GM23338 (cell line): ENCODE measurements at regions not wholly inside any gene's neighbourhood (a gene's known extent, or its start where the extent isn't known, plus 50 kb on each side); places are given as distances from the start of the nearest gene placed in this dataset.

Experiments
- ATAC-seq: fragments of 200-7000 bp; cut with Tn5 transposase; 3 replicates; pipeline ENCODE4 v1.9.1; 2020
- DNase-seq: peaks from one replicate; pipeline ENCODE4 v3.0.0-alpha.2; 2015; ENCODE audit warnings: low spot score
- H2AFZ ChIP-seq: fragments of 200-600 bp; sonication (generic); 2 replicates; pipeline ENCODE4 v1.8.0; 2016; ENCODE audit warnings: antibody characterized with exemption, mild to moderate bottlenecking, moderate library complexity
- H3F3A ChIP-seq: fragments of 200-600 bp; sonication (generic); replicated peaks from 2 replicates; pipeline ENCODE4 v1.8.0; 2017; ENCODE audit warnings: antibody characterized with exemption, mixed run types, low read depth
- H3K27ac ChIP-seq: fragments of 200-600 bp; sonication (generic); 2 replicates; pipeline ENCODE4 v1.6.1; 2016; ENCODE audit warnings: low read depth
- H3K27me3 ChIP-seq: fragments of 200-600 bp; sonication (generic); 2 replicates; pipeline ENCODE4 v1.8.0; 2016; ENCODE audit warnings: mild to moderate bottlenecking, mixed run types, moderate library complexity; ENCODE audit not compliant: insufficient read depth
- H3K36me3 ChIP-seq: fragments of 200-600 bp; sonication (generic); 2 replicates; pipeline ENCODE4 v1.8.0; 2016; ENCODE audit warnings: mild to moderate bottlenecking; ENCODE audit not compliant: insufficient read depth
- H3K4me1 ChIP-seq: fragments of 200-600 bp; sonication (generic); 2 replicates; pipeline ENCODE4 v1.8.0; 2016; ENCODE audit warnings: mild to moderate bottlenecking, moderate library complexity; ENCODE audit not compliant: insufficient read depth
- H3K4me2 ChIP-seq: fragments of 200-600 bp; sonication (generic); 2 replicates; pipeline ENCODE4 v1.7.1; 2017; ENCODE audit warnings: mixed run types
- H3K4me3 ChIP-seq: fragments of 200-600 bp; sonication (generic); 2 replicates; pipeline ENCODE4 v1.6.1; 2016; ENCODE audit warnings: mixed run types
- H3K79me2 ChIP-seq: fragments of 200-600 bp; sonication (generic); replicated peaks from 2 replicates; pipeline ENCODE4 v1.8.0; 2017; ENCODE audit warnings: mild to moderate bottlenecking; ENCODE audit not compliant: insufficient read depth
- H3K9me2 ChIP-seq: fragments of 200-600 bp; sonication (generic); 2 replicates; pipeline ENCODE4 v1.8.0; 2017; ENCODE audit not compliant: insufficient read depth
- H4K20me1 ChIP-seq: fragments of 200-600 bp; sonication (generic); replicated peaks from 2 replicates; pipeline ENCODE4 v1.8.0; 2017; ENCODE audit warnings: mild to moderate bottlenecking; ENCODE audit not compliant: insufficient read depth
- H3K27ac Mint-ChIP-seq: 2 replicates; pipeline ENCODE4 v1.8.0; 2020; ENCODE audit warnings: inconsistent platforms, mild to moderate bottlenecking, moderate library complexity, mixed read lengths
- H3K27me3 Mint-ChIP-seq: 3 replicates; pipeline ENCODE4 v1.8.0; 2022; ENCODE audit warnings: low read depth, mild to moderate bottlenecking, moderate library complexity, mixed read lengths, inconsistent platforms; ENCODE audit not compliant: insufficient read depth, poor library complexity
- H3K36me3 Mint-ChIP-seq: 3 replicates; pipeline ENCODE4 v1.8.0; 2021; ENCODE audit warnings: low read depth, mild to moderate bottlenecking, inconsistent platforms, moderate library complexity, mixed read lengths
- H3K4me1 Mint-ChIP-seq: 3 replicates; pipeline ENCODE4 v1.8.0; 2020; ENCODE audit warnings: mild to moderate bottlenecking, inconsistent platforms, mixed read lengths
- H3K4me3 Mint-ChIP-seq: 3 replicates; pipeline ENCODE4 v1.8.0; 2021; ENCODE audit warnings: moderate library complexity, mild to moderate bottlenecking, inconsistent platforms, mixed read lengths
- H3K9me3 Mint-ChIP-seq: 3 replicates; pipeline ENCODE4 v1.8.0; 2020; ENCODE audit warnings: moderate library complexity, mild to moderate bottlenecking, inconsistent platforms, mixed read lengths
- CREB1 ChIP-seq: fragments of 250-450 bp; sonication (Bioruptor Pico); IDR thresholded peaks from 2 replicates; pipeline ENCODE4 v1.5.0; 2020; ENCODE audit warnings: low read depth, mild to moderate bottlenecking, moderate library complexity
- EZH2 ChIP-seq: fragments of 200-600 bp; sonication (generic); IDR thresholded peaks from one replicate; pipeline ENCODE4 v1.8.0; 2017; ENCODE audit warnings: antibody characterized with exemption, mild to moderate bottlenecking, low read depth; ENCODE audit not compliant: unreplicated experiment
- EZH2phosphoT487 ChIP-seq: fragments of 200-600 bp; sonication (generic); IDR thresholded peaks from one replicate; pipeline ENCODE4 v1.8.1; 2018; ENCODE audit warnings: antibody characterized with exemption; ENCODE audit not compliant: unreplicated experiment
- JUNB ChIP-seq: IDR thresholded peaks from one replicate; pipeline ENCODE4 v1.6.1; 2016; ENCODE audit warnings: antibody characterized with exemption; ENCODE audit not compliant: unreplicated experiment
- NANOG ChIP-seq: IDR thresholded peaks from 2 replicates; pipeline ENCODE4 v1.6.1; 2016; ENCODE audit warnings: antibody characterized with exemption, borderline replicate concordance
- POLR2AphosphoS5 ChIP-seq: IDR thresholded peaks from 2 replicates; pipeline ENCODE4 v1.6.1; 2016; ENCODE audit warnings: antibody characterized with exemption, low read depth
- REST ChIP-seq: IDR thresholded peaks from one replicate; pipeline ENCODE4 v1.6.1; 2018; ENCODE audit warnings: antibody characterized with exemption; ENCODE audit not compliant: unreplicated experiment
- STAT1 ChIP-seq: IDR thresholded peaks from one replicate; pipeline ENCODE4 v1.6.1; 2016; ENCODE audit warnings: antibody characterized with exemption; ENCODE audit not compliant: unreplicated experiment
- ZNF114 ChIP-seq: fragments of 250-450 bp; sonication (Bioruptor Pico); IDR thresholded peaks from 2 replicates; pipeline ENCODE4 v1.5.0; 2020; ENCODE audit warnings: mild to moderate bottlenecking, moderate library complexity
- ZNF331 ChIP-seq: fragments of 250-450 bp; sonication (Bioruptor Pico); IDR thresholded peaks from 2 replicates; pipeline ENCODE4 v1.5.0; 2020; ENCODE audit warnings: low read depth, mild to moderate bottlenecking, moderate library complexity
- TF ChIP-seq, protein P1 (sequence below): IDR thresholded peaks from 2 replicates; pipeline ENCODE4 v1.6.1; 2016; ENCODE audit warnings: antibody characterized with exemption
- TF ChIP-seq, protein P2 (sequence below): fragments of 250-450 bp; sonication (Bioruptor Pico); IDR thresholded peaks from 2 replicates; pipeline ENCODE4 v1.5.0; 2020; ENCODE audit warnings: mild to moderate bottlenecking, moderate library complexity
- TF ChIP-seq, protein P3 (sequence below), 2 experiments: fragments of 200-600 bp in 1 of 2; sonication (generic) in 1 of 2; conservative IDR thresholded peaks; 2 replicates each; pipeline versions ENCODE4 v1.5.1 to v1.6.1; 2016 to 2017; ENCODE audit warnings: antibody characterized with exemption in 2 of 2, low read depth in 2 of 2, mild to moderate bottlenecking in 2 of 2, moderate library complexity in 1 of 2

- TF ChIP-seq POLR2AphosphoS5: no peak
- no peak for TF ChIP-seq EZH2phosphoT487
- no peak for TF ChIP-seq CREB1 (CRISPR knock-in tag)
- TF ChIP-seq ZNF331: no peak
- TF ChIP-seq JUNB: no peak
Measured at GRCh38 chr7:50852901-50853300, 70.2 kb upstream of the GRB10 start (continued).

DNA sequence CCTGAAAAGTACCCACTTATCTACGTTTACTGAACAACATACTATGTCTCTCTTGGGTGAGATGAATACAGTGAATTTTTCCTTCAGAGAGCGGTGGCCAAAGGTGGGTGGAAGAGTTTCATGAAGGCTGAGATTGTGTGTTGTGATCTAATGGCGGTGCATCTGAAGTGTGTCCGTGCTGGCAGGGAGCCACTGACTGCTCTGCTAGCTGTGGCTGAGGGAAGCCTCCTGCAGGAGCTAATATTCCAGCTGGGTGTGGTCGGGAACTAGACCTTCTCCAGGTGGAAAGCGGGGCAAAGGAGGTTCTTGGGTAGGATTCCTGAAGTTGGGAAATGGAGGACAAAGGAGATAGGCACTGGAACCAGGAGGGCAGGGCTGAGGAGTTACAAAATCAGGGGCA lies 69.2 kb upstream of the GRB10 start:
- no peaks in the 10 kb centered on the region for H3K27me3 ChIP-seq
- no peaks in the 10 kb centered on the region for H3F3A ChIP-seq
- H3K4me2 ChIP-seq: no peak overlapping the region
- Mint-ChIP-seq H3K36me3 (no peaks in the 10 kb centered on the region; the same call in 2 of the 3 replicates), H3K4me3 (no peak overlapping the region), H3K9me3 (no peaks in the 10 kb centered on the region; the same call in 2 of the 3 replicates), H3K27ac (no peak overlapping the region), H3K4me1 (no peaks in the 10 kb centered on the region), H3K27me3 (peaks cover 3% of the 10 kb centered on the region)
- ATAC-seq (no peak), DNase-seq (no peak)
- H3K4me1 ChIP-seq: no peaks in the 10 kb centered on the region
- TF ChIP-seq CREB1 (CRISPR knock-in tag) (no peak), POLR2AphosphoS5 (no peak), ZNF114 (no peak), STAT1 (no peak), ZNF331 (no peak), JUNB (no peak), REST (no peak), EZH2 (no peak), EZH2phosphoT487 (no peak), NANOG (no peak)
- TF ChIP-seq, protein P1, sequence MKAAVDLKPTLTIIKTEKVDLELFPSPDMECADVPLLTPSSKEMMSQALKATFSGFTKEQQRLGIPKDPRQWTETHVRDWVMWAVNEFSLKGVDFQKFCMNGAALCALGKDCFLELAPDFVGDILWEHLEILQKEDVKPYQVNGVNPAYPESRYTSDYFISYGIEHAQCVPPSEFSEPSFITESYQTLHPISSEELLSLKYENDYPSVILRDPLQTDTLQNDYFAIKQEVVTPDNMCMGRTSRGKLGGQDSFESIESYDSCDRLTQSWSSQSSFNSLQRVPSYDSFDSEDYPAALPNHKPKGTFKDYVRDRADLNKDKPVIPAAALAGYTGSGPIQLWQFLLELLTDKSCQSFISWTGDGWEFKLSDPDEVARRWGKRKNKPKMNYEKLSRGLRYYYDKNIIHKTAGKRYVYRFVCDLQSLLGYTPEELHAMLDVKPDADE: no peak
- TF ChIP-seq, protein P2, sequence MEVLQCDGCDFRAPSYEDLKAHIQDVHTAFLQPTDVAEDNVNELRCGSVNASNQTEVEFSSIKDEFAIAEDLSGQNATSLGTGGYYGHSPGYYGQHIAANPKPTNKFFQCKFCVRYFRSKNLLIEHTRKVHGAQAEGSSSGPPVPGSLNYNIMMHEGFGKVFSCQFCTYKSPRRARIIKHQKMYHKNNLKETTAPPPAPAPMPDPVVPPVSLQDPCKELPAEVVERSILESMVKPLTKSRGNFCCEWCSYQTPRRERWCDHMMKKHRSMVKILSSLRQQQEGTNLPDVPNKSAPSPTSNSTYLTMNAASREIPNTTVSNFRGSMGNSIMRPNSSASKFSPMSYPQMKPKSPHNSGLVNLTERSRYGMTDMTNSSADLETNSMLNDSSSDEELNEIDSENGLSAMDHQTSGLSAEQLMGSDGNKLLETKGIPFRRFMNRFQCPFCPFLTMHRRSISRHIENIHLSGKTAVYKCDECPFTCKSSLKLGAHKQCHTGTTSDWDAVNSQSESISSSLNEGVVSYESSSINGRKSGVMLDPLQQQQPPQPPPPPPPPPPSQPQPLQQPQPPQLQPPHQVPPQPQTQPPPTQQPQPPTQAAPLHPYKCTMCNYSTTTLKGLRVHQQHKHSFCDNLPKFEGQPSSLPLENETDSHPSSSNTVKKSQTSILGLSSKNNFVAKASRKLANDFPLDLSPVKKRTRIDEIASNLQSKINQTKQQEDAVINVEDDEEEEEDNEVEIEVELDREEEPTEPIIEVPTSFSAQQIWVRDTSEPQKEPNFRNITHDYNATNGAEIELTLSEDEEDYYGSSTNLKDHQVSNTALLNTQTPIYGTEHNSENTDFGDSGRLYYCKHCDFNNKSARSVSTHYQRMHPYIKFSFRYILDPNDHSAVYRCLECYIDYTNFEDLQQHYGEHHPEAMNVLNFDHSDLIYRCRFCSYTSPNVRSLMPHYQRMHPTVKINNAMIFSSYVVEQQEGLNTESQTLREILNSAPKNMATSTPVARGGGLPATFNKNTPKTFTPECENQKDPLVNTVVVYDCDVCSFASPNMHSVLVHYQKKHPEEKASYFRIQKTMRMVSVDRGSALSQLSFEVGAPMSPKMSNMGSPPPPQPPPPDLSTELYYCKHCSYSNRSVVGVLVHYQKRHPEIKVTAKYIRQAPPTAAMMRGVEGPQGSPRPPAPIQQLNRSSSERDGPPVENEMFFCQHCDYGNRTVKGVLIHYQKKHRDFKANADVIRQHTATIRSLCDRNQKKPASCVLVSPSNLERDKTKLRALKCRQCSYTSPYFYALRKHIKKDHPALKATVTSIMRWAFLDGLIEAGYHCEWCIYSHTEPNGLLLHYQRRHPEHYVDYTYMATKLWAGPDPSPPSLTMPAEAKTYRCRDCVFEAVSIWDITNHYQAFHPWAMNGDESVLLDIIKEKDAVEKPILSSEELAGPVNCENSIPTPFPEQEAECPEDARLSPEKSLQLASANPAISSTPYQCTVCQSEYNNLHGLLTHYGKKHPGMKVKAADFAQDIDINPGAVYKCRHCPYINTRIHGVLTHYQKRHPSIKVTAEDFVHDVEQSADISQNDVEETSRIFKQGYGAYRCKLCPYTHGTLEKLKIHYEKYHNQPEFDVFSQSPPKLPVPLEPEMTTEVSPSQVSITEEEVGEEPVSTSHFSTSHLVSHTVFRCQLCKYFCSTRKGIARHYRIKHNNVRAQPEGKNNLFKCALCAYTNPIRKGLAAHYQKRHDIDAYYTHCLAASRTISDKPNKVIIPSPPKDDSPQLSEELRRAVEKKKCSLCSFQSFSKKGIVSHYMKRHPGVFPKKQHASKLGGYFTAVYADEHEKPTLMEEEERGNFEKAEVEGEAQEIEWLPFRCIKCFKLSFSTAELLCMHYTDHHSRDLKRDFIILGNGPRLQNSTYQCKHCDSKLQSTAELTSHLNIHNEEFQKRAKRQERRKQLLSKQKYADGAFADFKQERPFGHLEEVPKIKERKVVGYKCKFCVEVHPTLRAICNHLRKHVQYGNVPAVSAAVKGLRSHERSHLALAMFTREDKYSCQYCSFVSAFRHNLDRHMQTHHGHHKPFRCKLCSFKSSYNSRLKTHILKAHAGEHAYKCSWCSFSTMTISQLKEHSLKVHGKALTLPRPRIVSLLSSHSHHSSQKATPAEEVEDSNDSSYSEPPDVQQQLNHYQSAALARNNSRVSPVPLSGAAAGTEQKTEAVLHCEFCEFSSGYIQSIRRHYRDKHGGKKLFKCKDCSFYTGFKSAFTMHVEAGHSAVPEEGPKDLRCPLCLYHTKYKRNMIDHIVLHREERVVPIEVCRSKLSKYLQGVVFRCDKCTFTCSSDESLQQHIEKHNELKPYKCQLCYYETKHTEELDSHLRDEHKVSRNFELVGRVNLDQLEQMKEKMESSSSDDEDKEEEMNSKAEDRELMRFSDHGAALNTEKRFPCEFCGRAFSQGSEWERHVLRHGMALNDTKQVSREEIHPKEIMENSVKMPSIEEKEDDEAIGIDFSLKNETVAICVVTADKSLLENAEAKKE (CRISPR knock-in tag): no peak
- TF ChIP-seq, protein P3, sequence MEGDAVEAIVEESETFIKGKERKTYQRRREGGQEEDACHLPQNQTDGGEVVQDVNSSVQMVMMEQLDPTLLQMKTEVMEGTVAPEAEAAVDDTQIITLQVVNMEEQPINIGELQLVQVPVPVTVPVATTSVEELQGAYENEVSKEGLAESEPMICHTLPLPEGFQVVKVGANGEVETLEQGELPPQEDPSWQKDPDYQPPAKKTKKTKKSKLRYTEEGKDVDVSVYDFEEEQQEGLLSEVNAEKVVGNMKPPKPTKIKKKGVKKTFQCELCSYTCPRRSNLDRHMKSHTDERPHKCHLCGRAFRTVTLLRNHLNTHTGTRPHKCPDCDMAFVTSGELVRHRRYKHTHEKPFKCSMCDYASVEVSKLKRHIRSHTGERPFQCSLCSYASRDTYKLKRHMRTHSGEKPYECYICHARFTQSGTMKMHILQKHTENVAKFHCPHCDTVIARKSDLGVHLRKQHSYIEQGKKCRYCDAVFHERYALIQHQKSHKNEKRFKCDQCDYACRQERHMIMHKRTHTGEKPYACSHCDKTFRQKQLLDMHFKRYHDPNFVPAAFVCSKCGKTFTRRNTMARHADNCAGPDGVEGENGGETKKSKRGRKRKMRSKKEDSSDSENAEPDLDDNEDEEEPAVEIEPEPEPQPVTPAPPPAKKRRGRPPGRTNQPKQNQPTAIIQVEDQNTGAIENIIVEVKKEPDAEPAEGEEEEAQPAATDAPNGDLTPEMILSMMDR (conservative IDR thresholded peaks at IDR 0.05; ENCODE audit: low read depth in 2 of 2): no peak
- no peak overlapping the region for H3K4me3 ChIP-seq
- no peak overlapping the region for H2AFZ ChIP-seq
- H4K20me1 ChIP-seq: no peaks in the 10 kb centered on the region
- peaks cover 23% of the 10 kb centered on the region for H3K9me2 ChIP-seq
- H3K36me3 ChIP-seq: no peaks in the 10 kb centered on the region
- H3K27ac ChIP-seq: no peak overlapping the region
- H3K79me2 ChIP-seq: no peaks in the 10 kb centered on the region
